ENCODE measurements at regions not wholly inside any gene's neighbourhood (a gene's known extent, or its start where the extent isn't known, plus 50 kb on each side); places are given as distances from the start of the nearest gene placed in this dataset.

- TF ChIP-seq CTCF (IDR thresholded peaks at IDR 0.05; ENCODE audit: low read depth, low read length) (no peak), EZH2phosphoT487 (IDR thresholded peaks at IDR 0.05; ENCODE audit: low read depth) (no peak)
Measured at GRCh38 chr3:106981392-106981791, 395.8 kb upstream of the CCDC54 start.
